Neural progenitor cell (in vitro differentiated cells): ENCODE measurements at regions not wholly inside any gene's neighbourhood (a gene's known extent, or its start where the extent isn't known, plus 50 kb on each side); places are given as distances from the start of the nearest gene placed in this dataset.

Source experiments
- DNase-seq: peaks from one replicate; pipeline ENCODE4 v3.0.0-alpha.2; 2016; ENCODE audit warnings: low spot score
- H2AFZ ChIP-seq: fragments of 200-600 bp; sonication (generic); replicated peaks from 2 replicates; pipeline ENCODE4 v1.6.1; 2016; ENCODE audit warnings: antibody characterized with exemption
- H3F3A ChIP-seq: fragments of 200-600 bp; sonication (generic); 2 replicates; pipeline ENCODE4 v1.6.1; 2016; ENCODE audit warnings: antibody characterized with exemption, low read depth
- H3K27ac ChIP-seq: fragments of 200-600 bp; sonication (generic); 2 replicates; pipeline ENCODE4 v1.5.1; 2016; ENCODE audit warnings: mild to moderate bottlenecking
- H3K27me3 ChIP-seq: fragments of 200-600 bp; sonication (generic); 2 replicates; pipeline ENCODE4 v1.6.1; 2016; ENCODE audit warnings: mild to moderate bottlenecking, moderate library complexity
- H3K36me3 ChIP-seq: fragments of 200-600 bp; sonication (generic); 2 replicates; pipeline ENCODE4 v1.5.1; 2016
- H3K4me1 ChIP-seq: fragments of 200-600 bp; sonication (generic); 2 replicates; pipeline ENCODE4 v1.6.1; 2016; ENCODE audit warnings: mixed run types
- H3K4me2 ChIP-seq: fragments of 200-600 bp; sonication (generic); 2 replicates; pipeline ENCODE4 v1.6.1; 2016
- H3K4me3 ChIP-seq: fragments of 200-600 bp; sonication (generic); 2 replicates; pipeline ENCODE4 v1.5.1; 2016
- H3K79me2 ChIP-seq: fragments of 200-600 bp; sonication (generic); 2 replicates; pipeline ENCODE4 v1.6.1; 2016; ENCODE audit warnings: low read depth
- H3K9ac ChIP-seq: fragments of 200-600 bp; sonication (generic); 2 replicates; pipeline ENCODE4 v1.6.1; 2016
- H3K9me3 ChIP-seq: fragments of 200-600 bp; sonication (generic); 2 replicates; pipeline ENCODE4 v1.5.1; 2016; ENCODE audit warnings: low read depth
- H4K20me1 ChIP-seq: fragments of 200-600 bp; sonication (generic); 2 replicates; pipeline ENCODE4 v1.6.1; 2016; ENCODE audit warnings: low read depth
- H3K27ac Mint-ChIP-seq: 3 replicates; pipeline ENCODE4 v1.8.0; 2021; ENCODE audit warnings: mixed read lengths
- H3K27me3 Mint-ChIP-seq: 2 replicates; pipeline ENCODE4 v1.8.0; 2022; ENCODE audit warnings: low read depth, mild to moderate bottlenecking, inconsistent platforms, moderate library complexity, mixed read lengths; ENCODE audit not compliant: insufficient read depth
- H3K36me3 Mint-ChIP-seq: 3 replicates; pipeline ENCODE4 v1.8.0; 2021; ENCODE audit warnings: mixed read lengths
- H3K4me1 Mint-ChIP-seq: 3 replicates; pipeline ENCODE4 v1.8.0; 2021; ENCODE audit warnings: mixed read lengths
- H3K4me3 Mint-ChIP-seq: 3 replicates; pipeline ENCODE4 v1.8.0; 2021; ENCODE audit warnings: mild to moderate bottlenecking, moderate library complexity, mixed read lengths
- H3K9me3 Mint-ChIP-seq: 3 replicates; pipeline ENCODE4 v1.8.0; 2020; ENCODE audit warnings: mixed read lengths
- CTCF ChIP-seq: fragments of 200-600 bp; sonication (generic); IDR thresholded peaks from 2 replicates; pipeline ENCODE4 v1.5.1; 2017; ENCODE audit warnings: antibody characterized with exemption, mild to moderate bottlenecking
- EZH2 ChIP-seq: fragments of 200-600 bp; sonication (generic); IDR thresholded peaks from 2 replicates; pipeline ENCODE4 v1.6.1; 2017; ENCODE audit warnings: antibody characterized with exemption, mild to moderate bottlenecking, moderate library complexity
- EZH2phosphoT487 ChIP-seq: fragments of 200-600 bp; sonication (generic); IDR thresholded peaks from 2 replicates; pipeline ENCODE4 v1.6.1; 2017; ENCODE audit warnings: antibody characterized with exemption

- Histone ChIP-seq H3K27me3 (no peaks in the 10 kb centered on the region), H3K79me2 (no peaks in the 10 kb centered on the region), H3K4me1 (peaks cover 40% of the 10 kb centered on the region), H3K36me3 (no peaks in the 10 kb centered on the region), H4K20me1 (no peaks in the 10 kb centered on the region), H3K4me3 (no peak overlapping the region), H2AFZ (no peak overlapping the region), H3K9me3 (no peaks in the 10 kb centered on the region), H3K27ac (no peak overlapping the region), H3K9ac (no peak overlapping the region), H3F3A (peaks cover 30% of the 10 kb centered on the region), H3K4me2 (no peak overlapping the region)
- Mint-ChIP-seq H3K4me1 (peaks cover 58% of the 10 kb centered on the region), H3K36me3 (no peaks in the 10 kb centered on the region), H3K4me3 (no peak overlapping the region), H3K27me3 (peaks cover 6% of the 10 kb centered on the region), H3K9me3 (no peaks in the 10 kb centered on the region), H3K27ac (no peak overlapping the region)
- TF ChIP-seq EZH2 (no peak), CTCF (no peak), EZH2phosphoT487 (no peak)
- DNase-seq, result no peak
Measured at GRCh38 chr11:119974051-119974450, 163.9 kb downstream of the TRIM29 start.

- peaks cover 37% of the 10 kb centered on the region for H3K4me1 ChIP-seq
- Mint-ChIP-seq H3K27ac (no peak overlapping the region), H3K4me1 (peaks cover 46% of the 10 kb centered on the region), H3K9me3 (no peaks in the 10 kb centered on the region), H3K36me3 (no peaks in the 10 kb centered on the region), H3K4me3 (no peak overlapping the region), H3K27me3 (peaks cover 4% of the 10 kb centered on the region)
- H3K9me3 ChIP-seq, result no peaks in the 10 kb centered on the region
- H3K4me3 ChIP-seq, result no peak overlapping the region
- no peak overlapping the region for H3K9ac ChIP-seq
- no peaks in the 10 kb centered on the region for H3K27me3 ChIP-seq
- H4K20me1 ChIP-seq, result no peaks in the 10 kb centered on the region
- peaks cover 30% of the 10 kb centered on the region for H3F3A ChIP-seq
- H3K79me2 ChIP-seq, result no peaks in the 10 kb centered on the region
- DNase-seq, result no peak
- TF ChIP-seq EZH2 (no peak), EZH2phosphoT487 (no peak), CTCF (no peak)
- no peak overlapping the region for H2AFZ ChIP-seq
- no peak overlapping the region for H3K4me2 ChIP-seq
- no peaks in the 10 kb centered on the region for H3K36me3 ChIP-seq
- no peak overlapping the region for H3K27ac ChIP-seq
Measured at GRCh38 chr11:119972281-119972680, 165.6 kb downstream of the TRIM29 start.

GRCh38 chr11:119970555-119971304 is 167.2 kb downstream of the TRIM29 start:
- H3K27me3 ChIP-seq, result no peaks in the 10 kb centered on the region
- no peaks in the 10 kb centered on the region for H3K9me3 Mint-ChIP-seq
- H3K9ac ChIP-seq, result no peak overlapping the region

More at GRCh38 chr11:119970555-119971304, 167.2 kb downstream of the TRIM29 start:
- no peaks in the 10 kb centered on the region for H3K36me3 Mint-ChIP-seq
- H3K27ac Mint-ChIP-seq, result peak overlapping the region; percentile 30
- peaks cover 22% of the 10 kb centered on the region for H3F3A ChIP-seq
- DNase-seq, result no peak
- H3K4me1 ChIP-seq, result peaks cover 34% of the 10 kb centered on the region
- H4K20me1 ChIP-seq, result no peaks in the 10 kb centered on the region
- H2AFZ ChIP-seq, result no peak overlapping the region
- peaks cover 4% of the 10 kb centered on the region for H3K27me3 Mint-ChIP-seq
- no peaks in the 10 kb centered on the region for H3K79me2 ChIP-seq
- no peaks in the 10 kb centered on the region for H3K9me3 ChIP-seq
- H3K27ac ChIP-seq, result no peak overlapping the region
- no peak overlapping the region for H3K4me2 ChIP-seq
- H3K4me3 Mint-ChIP-seq, result no peak overlapping the region
- H3K4me1 Mint-ChIP-seq, result peaks cover 38% of the 10 kb centered on the region
- H3K36me3 ChIP-seq, result no peaks in the 10 kb centered on the region
- no peak overlapping the region for H3K4me3 ChIP-seq
- TF ChIP-seq EZH2, result no peak
- no peak for TF ChIP-seq EZH2phosphoT487
